ENCODE measurements at regions not wholly inside any gene's neighbourhood (a gene's known extent, or its start where the extent isn't known, plus 50 kb on each side); places are given as distances from the start of the nearest gene placed in this dataset.

DNA sequence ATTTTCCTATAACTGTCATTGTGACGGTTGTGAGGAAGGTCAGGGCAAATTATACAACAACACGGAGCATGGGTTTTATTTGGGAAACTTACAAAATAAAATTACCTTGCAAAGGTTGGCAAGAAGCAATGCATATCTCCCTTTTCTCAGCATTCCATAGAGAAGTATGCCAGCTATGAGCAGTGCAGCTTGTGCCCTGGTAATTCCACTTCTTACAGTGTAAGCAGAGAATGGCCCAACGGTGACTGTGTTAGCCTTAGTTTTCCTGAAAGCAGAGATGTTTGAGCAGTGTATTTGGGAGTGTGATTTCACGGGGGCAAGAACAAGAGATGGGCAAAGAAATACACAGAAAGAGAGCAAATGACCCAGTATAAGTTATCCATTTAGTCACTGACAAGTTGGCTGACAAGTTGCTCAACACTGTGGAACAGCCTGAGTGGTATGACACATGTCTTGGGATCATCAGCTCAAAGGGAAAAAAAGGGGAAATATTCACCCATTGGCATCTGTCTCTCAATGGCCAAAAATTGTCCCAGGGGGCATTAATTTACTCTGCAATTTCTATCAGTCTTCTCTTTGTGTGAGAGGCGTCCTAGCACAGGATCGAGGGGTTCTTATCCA, 210.9 kb upstream of the NRIP1 start:
- no peak for TF ChIP-seq RAD21 (IDR thresholded peaks at IDR 0.05; ENCODE audit: low read length)
- TF ChIP-seq, protein P1, sequence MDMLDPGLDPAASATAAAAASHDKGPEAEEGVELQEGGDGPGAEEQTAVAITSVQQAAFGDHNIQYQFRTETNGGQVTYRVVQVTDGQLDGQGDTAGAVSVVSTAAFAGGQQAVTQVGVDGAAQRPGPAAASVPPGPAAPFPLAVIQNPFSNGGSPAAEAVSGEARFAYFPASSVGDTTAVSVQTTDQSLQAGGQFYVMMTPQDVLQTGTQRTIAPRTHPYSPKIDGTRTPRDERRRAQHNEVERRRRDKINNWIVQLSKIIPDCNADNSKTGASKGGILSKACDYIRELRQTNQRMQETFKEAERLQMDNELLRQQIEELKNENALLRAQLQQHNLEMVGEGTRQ (IDR thresholded peaks at IDR 0.05; ENCODE audit: low read depth, low read length) = no peak

All from IMR-90 (cell line).